GM18951 (cell line): ENCODE measurements at regions not wholly inside any gene's neighbourhood (a gene's known extent, or its start where the extent isn't known, plus 50 kb on each side); places are given as distances from the start of the nearest gene placed in this dataset.

ENCODE experiments used
- POLR2A ChIP-seq: IDR thresholded peaks from 4 replicates; pipeline ENCODE4 v1.6.1; 2011; ENCODE audit warnings: mild to moderate bottlenecking; ENCODE audit not compliant: insufficient read length, insufficient read depth; ENCODE audit errors: extremely low read depth
- in situ Hi-C: fragments of 300-500 bp; cut with MboI; formaldehyde crosslinking; loops from one replicate; pipeline ENCODE4 v1.12.0; 2022; ENCODE audit warnings: low sequenced_read_pairs, mixed read lengths, inconsistent platforms; ENCODE audit not compliant: unreplicated experiment

DNA sequence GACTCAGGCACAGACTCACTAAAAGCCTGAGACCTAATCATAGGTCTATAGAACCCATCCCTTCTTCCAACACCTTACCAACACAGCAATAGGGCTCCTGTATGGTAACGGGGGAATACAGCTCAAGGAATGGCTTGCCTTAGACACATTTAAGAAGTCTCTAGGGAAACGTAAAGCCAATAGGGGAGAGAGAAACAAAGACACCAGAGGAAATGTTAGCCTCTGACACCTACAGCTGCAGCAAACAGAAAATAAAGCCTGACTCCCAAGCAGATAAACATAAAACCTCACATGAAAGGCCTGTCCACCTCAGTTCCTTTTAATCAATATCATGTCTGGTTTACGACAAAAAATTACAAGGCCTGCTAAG lies 51.1 kb upstream of the NCOA1 start:
- in situ Hi-C loops: no loop called here
- TF ChIP-seq POLR2A: no peak

DNA sequence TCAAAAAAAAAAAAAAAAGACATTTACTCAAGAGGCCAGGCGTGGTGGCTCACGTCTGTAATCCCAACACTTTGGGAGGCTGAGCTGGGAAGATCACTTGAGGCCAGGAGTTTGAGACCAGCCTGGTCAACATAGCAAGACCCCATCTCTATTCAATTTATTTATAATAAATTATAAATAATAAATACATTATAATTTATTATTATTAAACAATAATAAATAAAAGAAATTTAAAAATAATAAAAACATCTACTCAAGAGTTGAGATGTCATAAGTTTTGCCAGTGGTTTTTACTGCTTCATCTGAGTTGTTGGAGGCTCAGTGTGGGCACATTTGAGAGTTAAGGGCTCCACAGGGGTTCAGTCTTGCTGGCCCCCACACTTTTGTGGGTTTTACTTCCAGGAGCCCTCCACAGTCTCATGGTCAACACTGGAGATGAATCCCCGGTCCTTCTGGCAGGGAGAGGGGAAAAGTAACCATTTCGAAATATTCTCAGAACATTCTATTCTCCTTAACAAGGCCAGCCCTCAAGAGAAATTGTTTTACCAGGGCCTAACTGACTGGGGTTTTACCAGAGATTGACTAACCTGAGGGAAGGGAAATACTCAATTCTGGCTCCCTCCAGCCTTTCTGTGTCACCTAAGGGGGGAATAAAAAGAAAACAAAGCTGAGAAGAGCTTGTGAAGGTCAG lies 51.6 kb upstream of the NCOA1 start:
- in situ Hi-C loops: no loop called here
- TF ChIP-seq POLR2A: no peak

DNA sequence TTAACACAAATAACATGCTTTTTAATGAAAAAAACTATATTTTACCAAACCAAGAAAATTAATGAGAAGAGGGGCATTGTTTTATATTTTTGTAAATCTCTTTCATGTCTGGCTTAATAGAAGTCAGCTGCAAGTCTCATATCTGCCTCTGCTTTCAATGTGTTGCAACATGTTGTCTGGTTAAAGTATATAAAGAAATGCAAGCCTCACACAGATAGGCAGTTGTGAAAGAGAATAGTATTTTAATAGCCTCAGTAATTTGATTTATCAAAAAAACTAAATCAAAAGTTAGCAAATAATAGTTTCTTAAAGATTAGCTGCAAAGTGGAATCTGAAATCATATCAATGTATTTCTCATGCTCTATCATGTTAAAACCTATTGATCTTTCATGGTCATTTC lies 52.9 kb upstream of the NCOA1 start:
- in situ Hi-C loops: no loop called here

DNA sequence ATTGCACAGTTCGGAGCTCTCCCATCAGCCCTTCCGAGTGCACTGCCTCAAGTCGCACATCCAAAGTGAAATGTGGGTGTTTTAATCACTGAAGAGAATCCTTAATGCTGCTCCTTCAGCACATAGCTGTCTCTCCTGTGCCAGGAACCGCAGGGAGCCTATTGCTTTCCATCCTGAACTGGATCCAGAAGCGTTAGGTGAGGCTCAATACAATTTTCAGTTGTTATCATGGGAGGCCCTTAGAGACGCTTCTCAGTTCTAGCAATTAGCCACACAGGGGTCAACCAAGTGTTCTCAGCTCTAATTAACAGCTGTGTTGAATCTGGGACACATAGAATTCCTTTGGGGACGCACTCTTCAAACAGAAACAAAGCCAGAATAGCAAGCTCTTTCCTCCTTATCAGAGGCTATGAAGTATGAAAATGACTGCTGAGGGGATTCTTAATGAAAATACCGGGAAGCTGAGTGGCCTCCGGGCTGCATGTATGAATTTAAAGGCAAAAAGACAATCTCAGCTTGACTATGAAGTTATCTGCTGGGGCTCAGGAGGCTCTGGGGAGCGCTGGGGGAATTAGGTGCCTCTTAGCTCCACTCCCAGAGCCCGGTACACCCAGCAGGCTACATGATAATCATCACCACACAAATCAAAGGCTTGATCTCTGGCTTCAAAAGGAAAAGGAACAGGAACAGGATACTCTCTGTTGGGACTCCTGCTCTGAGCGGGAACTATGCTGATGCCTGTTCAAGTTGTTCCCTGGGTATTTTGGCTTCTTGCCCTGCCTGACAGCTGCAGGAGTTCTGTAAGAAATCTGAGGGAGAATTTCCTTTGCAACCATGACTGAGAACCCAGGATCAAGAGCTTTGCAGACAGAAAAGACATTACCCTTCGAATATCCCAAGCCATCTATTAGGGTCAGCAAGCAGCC lies 55.4 kb upstream of the NCOA1 start:
- in situ Hi-C loops: no loop called here
- no peak for TF ChIP-seq POLR2A

More for the DNA sequence above, 52.9 kb upstream of the NCOA1 start:
- no peak for TF ChIP-seq POLR2A

DNA sequence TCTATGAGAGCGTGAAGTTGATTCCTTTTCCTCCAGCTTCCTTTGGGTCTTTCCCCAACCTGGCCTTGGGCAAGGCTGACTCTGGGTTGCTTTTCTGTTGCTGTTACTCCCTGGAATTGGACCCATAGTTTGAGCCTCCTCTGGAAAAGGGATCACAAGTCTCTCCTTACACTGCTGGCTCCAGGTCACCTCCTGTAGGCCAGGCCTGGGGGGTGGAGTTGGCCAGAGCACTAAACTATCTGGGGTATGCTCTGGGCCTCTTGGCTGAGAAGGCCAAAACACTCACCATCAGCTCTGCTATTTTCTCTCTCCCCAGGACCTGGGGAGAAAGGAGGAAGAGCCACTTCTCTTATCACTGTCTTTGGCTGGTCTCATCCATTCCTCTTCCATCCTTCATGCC lies 56.5 kb upstream of the NCOA1 start:
- in situ Hi-C loops: no loop called here

DNA sequence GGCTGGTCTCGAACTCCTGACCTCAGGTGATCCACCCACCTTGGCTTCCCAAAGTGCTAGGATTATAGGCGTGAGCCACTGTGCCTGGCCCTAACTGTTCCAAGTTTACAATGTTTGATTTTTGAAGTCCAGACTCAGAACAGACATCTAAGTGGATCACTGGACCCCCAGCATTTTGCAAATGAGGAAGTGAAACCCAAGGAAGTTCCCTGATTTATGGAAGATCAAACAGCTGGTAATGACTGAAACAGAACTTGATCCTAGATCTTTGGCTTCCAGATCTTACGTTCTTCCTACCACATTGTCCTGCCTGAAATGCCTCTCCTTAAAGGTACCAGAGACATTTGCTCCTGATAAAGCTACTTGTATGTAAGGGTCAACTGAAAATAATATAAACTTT lies 58.3 kb upstream of the NCOA1 start:
- TF ChIP-seq POLR2A: no peak
- in situ Hi-C loops: no loop called here

More for the DNA sequence above, 56.5 kb upstream of the NCOA1 start:
- no peak for TF ChIP-seq POLR2A

DNA sequence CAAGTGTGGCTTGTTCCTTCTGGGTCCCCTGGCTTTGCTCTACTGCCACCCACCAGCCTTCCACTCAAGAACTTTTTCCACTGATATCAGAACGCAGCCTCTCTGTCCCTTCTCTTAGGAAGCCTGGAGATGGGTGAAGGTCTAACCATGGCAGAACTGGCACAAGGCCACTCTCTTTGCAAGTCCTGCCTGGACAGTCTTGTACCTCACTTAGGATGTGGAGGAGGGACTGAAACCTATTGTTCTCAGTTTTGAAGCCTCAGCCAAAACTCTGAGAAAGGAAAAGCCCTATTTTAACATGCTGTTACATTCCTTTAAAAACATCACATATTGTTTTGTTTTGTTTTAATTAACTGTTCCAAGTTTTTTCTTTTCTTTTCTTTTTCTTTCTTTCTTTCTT lies 58.9 kb upstream of the NCOA1 start:
- in situ Hi-C loops: no loop called here
- no peak for TF ChIP-seq POLR2A

DNA sequence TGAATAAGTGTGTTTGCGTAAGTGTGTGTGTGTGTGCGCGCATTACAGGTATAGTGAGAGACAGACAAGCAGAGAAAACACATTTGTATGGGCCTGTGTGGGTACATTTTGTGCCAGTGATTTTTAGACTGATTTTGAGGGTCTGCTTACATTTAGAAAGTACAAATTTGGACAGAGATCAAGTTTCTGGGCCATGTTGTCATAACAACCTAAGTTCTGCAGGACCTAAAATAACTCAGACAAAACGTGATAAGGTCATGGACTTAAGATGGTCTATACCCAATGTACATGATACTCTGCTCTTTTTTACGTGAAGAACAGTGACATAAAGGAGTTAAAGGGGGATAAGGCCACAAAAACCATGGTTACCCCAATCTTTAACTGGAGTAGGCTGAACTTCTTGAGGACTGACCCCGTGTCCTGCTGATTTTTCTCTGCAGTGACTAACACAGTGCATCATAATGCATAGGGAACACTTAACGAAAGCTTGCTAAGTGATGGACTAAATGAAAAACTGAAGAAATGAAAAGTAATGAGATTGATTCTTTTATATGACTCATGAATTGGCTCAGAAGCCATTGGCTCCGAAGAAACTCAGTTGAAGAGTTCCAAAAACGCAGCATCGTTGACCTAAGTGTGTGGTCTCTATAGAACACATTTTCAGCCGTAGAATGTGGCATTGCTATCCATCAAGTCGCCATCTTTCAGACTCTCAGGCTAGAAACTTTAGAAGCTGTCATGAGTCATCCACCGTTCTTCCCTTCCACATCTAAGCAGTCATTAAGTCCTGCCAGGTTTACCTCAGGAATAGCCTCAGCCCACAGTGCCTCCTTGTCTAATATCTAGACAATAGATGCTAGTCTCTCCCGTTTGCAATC lies 61.6 kb upstream of the NCOA1 start:
- TF ChIP-seq POLR2A: no peak
- in situ Hi-C loops: no loop called here

DNA sequence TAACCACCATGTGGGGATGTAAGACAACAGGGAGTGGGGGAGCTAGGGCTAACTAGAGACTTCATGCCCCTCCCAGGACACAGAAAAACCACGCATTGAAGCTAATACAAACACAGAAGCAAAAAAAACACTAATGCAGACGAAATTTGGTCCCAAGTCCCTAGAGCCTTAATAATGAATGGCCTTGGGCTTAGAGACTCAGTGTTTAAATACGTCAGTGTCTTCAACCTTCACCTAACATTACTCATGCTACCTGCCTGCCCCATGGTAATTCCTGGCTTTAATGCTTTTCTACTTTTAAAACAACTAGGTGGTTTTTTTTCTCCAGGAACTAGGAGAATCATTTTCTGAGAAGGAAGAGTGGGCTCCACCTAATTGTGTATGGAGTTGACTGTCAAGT lies 64.1 kb upstream of the ITSN2 start:
- in situ Hi-C loops: loop anchor here (25.0 kb wide), 1 partner anchor 713 kb away; no protein-coding TSS in a partner anchor
- no peak for TF ChIP-seq POLR2A

DNA sequence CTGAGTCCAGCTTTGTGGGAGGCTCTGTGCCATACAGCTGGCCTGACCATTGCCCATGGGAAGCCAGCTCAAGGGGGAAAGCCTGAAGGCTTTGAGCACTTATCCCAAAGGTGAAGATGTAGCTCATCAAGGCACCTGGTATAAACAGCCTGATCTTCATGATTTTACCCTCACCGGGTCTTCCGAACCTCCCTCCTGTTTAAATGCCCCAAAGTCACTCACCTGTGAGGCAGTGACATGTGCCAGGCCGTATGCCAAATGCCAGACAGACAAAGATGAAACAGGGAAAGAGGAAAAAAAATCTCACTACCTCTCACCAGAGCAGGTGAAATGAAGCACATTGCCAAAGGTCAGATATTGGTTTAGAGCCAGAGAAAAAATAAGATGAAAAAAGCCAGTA lies 62.8 kb upstream of the ITSN2 start:
- in situ Hi-C loops: loop anchor here (25.0 kb wide), 1 partner anchor 714 kb away; no protein-coding TSS in a partner anchor
- TF ChIP-seq POLR2A: no peak

DNA sequence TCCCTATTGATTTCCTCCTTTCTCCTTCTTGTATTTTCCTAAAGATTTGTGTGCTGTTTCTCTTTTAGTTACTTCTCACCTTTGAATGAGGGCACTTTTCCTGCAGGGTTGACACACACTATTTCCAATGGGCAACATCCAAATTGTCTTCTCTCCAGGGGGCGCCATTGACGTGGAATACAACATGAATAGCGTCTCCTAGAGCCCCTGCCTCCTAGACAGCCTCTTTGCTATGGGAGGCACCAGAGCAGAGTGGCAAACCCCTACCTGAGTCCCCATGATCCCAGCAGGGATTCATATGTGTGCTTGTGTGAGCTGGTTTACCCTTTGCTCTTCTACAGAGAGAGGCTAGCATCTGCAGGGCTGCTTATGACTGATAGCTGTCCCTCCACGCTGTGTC lies 61.3 kb upstream of the ITSN2 start:
- no peak for TF ChIP-seq POLR2A
- in situ Hi-C loops: loop anchor here (25.0 kb wide), 1 partner anchor 716 kb away; no protein-coding TSS in a partner anchor

DNA sequence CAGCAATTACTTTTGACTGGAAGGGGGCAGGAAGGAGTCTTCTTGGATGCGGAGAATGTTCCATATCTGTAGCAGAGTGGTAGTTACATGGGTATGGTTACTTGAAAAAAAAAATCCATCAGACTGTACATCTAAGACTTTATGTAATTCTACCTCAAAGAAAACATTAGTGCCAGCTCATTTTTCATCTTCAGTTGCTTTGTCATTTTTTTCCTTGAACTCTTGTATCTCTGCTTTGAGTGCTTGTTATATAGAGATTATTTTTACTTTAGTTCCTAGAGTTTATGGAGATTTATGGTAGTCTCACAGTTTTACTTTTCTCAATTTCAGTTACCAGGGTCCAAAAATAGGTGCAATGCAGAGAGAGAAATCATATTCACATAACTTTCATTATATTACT lies 60.0 kb upstream of the ITSN2 start:
- in situ Hi-C loops: loop anchor here (25.0 kb wide), 1 partner anchor 717 kb away; no protein-coding TSS in a partner anchor
- TF ChIP-seq POLR2A: no peak

DNA sequence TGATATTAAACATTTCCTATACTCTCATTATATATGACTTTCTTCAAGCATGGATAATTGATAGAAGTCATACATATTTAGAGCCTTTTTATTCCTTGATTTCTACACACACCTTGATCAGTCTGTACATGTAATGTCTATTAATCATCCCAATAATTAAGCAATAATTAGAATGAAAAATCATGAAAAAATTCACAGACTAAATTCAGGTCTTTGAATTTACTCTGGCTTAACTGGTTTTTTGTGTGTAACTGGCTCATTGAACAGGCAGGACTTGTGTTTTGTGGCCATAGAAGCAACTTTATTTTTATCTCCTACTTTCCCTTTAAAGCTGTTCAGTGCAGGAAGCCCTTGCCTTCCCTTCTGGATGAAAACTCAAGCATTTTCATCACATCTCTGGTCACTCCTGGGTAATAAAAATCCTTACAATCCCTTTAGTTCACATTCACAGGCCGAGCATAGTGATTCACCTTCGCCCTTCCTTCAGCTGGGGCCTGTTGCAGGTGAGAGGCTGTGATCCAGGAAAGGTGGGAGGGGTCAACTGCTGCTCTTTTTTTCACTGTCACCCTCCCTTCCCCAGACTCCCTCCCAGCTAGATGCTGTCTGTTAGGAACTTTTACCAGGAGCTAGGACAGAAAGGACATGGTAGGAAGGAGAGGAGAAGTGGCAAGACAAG lies 58.0 kb upstream of the ITSN2 start:
- in situ Hi-C loops: loop anchor here (5.0 to 25.0 kb wide), 2 partner anchors 404 to 719 kb away; no protein-coding TSS in a partner anchor
- TF ChIP-seq POLR2A: no peak

DNA sequence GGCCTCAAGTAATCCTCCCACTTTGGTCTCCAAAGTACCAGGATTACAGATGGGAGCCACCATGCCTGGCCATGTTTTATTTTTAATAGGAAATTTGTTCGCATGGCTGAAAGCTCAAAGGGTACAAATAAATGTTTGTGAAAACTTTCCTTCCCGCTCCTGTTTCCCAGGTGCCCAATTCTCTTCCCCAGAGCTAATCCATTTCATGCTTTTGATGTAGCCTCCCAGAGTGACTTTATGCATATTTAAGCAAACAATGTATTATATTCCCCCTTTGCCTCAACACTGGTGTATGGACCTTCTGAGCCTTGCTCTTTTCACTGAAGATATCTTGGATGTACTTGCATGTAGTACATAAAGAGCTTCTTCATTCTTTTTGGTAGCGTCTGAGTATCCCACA lies 52.5 kb upstream of the ITSN2 start:
- in situ Hi-C loops: loop anchor here (25.0 kb wide), 1 partner anchor 724 kb away; no protein-coding TSS in a partner anchor

More for the DNA sequence above, 52.5 kb upstream of the ITSN2 start:
- TF ChIP-seq POLR2A: no peak
